Right ventricle myocardium inferior (tissue), 1 donor: ENCODE measurements at regions not wholly inside any gene's neighbourhood (a gene's known extent, or its start where the extent isn't known, plus 50 kb on each side); places are given as distances from the start of the nearest gene placed in this dataset.

Experiments used
- ATAC-seq: fragments of 200-7000 bp; cut with Tn5 transposase; one replicate; pipeline ENCODE4 v1.9.1; 2020; ENCODE audit warnings: mild to moderate bottlenecking, moderate library complexity
- DNase-seq: peaks from one replicate; pipeline ENCODE4 v3.0.0; 2021; ENCODE audit errors: missing footprints
- intact Hi-C: fragments of 100-400 bp; cut with DNase I; formaldehyde crosslinking; loops from one replicate; pipeline ENCODE4 v1.11.0; 2022
- donor health status: DM: no; HTN: yes; CAD: no; lungs with severe emphysema.

DNA sequence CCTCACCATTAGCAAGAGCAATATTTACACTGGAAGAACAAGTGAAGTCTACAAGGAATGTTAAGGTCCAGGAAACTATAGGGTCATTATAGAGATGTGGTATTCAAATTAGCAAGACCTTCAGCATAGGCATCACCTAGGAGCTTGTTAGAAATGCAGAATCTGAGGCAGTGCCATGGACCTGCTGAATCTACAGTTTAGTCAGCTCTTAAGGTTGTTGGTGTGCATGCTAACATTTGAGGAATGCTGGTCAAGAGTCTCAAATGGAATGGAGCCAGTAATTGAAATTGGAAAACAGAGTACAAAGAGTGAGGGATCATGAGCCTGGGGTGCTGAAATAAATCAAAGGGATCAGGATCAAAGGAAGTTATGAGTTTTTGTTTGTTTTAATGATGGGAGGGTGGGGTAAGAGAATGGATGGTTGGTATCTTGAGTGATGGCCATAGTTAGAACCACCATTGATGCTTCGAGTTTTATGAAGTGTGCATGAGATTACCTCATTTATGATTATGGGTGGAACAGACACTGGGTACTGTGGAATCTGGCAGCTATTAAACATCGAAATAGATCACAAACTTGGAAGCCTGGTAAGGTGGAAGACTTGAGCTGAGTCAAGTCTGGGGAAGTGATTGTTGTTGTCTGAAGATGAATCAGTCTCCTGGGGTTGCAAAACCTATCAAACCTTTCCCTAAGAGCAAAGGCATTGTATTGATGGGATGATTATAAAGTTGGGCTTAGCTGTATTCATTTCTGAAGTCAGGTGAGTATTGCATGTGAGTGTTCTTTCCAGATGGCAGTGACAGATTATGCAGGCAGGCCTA lies 323.3 kb upstream of the E2F7 start:
- intact Hi-C loops = loop anchor here (10.0 kb wide), 1 partner anchor 234 kb away; no protein-coding TSS in a partner anchor

DNA sequence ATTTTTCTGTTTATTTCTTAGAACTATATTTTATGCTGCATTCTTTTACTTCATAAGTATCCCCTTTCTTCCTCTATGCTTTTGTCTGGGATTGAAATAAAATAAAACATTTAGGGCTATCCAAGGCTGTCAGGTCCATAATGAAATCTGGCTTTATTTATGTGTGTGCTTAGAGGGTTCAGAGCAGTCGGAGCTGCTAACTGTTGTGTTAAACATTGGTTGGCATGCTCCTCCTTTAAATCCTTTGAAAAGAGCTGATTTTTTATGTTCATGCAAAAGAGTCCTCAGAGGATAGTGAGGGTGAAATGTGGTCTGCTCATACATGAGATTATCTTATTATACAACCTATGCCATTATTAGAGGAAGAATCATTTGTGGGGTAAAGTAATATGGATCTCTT lies 322.3 kb upstream of the E2F7 start:
- intact Hi-C loops = loop anchor here (10.0 kb wide), 1 partner anchor 233 kb away; no protein-coding TSS in a partner anchor
- DNase-seq (no peak), ATAC-seq (no peak)

More for the DNA sequence above, 323.3 kb upstream of the E2F7 start:
- DNase-seq = no peak
- no peak for ATAC-seq

DNA sequence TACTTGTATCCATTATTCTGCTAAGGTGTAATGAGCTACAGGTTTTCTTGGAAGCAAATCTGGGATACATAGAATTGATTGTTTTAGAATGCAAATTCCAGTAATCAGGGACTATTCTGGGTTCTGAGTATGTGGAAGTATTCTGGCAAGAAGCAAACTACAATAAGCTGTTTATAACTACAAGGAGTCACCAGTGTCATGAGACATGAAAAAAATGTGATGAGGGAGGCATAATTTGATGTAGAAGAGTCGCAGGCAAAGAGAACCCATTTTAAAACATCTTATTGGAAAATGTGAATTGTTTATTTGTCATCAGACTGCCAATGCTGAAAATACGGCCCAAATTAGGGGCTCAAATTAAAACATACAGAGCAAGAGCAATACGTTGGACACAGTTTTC lies 321.8 kb upstream of the E2F7 start:
- DNase-seq = no peak
- ATAC-seq = no peak
- intact Hi-C loops = loop anchor here (10.0 kb wide), 1 partner anchor 232 kb away; no protein-coding TSS in a partner anchor

DNA sequence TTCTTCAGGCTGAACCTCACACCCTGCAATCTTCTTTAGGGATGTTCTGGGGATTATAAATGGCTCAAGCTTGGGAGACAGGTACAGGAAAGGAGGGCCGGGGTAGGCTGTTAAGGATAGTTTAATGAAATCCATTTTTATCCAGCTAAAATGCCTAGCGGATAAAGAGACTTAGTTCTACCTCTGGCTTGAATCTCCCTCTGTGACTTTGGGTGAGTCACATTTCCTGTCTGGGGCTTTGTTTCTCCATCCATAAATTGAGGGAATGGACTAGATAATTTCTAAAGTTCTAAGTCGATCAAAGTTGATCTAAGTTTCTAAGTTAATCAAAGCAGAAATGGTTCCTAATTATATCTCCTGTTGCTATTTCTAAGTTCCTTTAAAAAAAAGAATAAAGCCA lies 319.6 kb upstream of the E2F7 start:
- ATAC-seq (no peak), DNase-seq (no peak)
- intact Hi-C loops = loop anchor here (10.0 kb wide), 1 partner anchor 230 kb away; no protein-coding TSS in a partner anchor

DNA sequence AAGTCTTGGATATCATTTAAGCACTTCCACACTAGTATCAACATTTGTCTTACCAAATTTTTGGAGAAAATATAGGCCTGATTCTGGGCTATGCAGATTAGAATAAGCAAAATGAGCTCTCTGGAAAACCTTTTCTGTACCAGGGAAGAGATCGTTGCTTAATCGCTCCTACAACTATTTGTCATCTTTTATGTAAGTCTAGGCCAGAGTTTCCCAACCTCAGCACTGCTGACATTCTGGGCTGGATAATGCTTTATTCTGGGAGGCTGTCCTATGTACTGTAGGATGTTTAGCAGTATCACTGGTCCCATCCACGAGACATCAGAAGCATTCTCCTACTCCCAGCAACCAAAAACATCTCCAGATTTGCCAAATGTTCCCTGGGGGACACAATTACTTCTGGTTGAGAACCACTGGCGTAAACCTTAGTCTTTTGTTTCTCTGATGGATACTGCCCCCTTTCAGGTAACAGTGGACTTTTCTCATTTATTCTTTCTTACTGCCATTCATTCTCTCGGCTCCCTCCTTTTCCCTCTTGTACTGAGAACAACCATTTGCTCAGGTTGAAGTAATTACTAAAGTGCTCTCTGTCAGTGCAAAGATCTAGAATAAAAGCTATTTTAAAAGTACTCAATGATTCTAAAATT lies 316.9 kb upstream of the E2F7 start:
- ATAC-seq (no peak), DNase-seq (no peak)
- intact Hi-C loops = loop anchor here (10.0 kb wide), 1 partner anchor 227 kb away; no protein-coding TSS in a partner anchor

DNA sequence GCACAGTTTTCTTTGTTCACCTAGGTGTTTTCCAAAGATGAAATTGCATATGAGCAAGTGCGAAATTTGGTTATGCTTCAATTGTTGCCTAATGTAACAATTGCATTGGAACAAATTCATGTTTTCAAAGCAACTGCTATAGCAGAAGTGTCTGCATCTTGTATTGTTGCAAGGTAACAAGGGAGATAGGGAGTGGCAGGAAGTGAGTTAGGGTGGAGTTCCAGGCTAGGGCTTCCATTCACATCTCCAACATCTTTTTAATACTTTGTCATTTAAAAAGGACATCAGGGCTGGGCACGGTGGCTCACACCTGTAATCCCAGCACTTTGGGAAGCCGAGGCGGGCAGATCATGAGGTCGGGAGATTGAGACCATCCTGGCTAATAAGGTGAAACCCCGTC lies 312.3 kb upstream of the E2F7 start:
- intact Hi-C loops = no loop called here
- DNase-seq = no peak

DNA sequence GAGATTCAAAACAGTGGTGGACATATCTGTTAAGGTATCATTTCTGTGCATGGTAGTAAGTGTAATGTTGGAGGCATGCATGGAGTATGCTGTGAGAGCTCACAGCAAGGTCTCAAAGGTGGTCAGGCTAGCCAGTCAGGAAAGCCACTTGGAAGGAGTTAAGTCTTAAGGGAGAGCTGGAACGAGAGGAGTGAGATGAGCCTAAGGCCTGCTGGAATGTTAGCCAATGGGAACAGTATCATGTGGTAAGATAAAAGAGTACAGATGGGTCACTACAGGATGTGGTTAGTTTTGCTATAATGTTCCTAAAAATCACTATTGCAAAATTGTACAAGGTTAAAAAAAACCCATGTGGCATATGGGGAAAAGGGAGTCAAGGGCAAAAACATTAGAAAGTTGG lies 311.7 kb upstream of the E2F7 start:
- DNase-seq (no peak), ATAC-seq (no peak)
- intact Hi-C loops = no loop called here

More for the DNA sequence above, 312.3 kb upstream of the E2F7 start:
- no peak for ATAC-seq

DNA sequence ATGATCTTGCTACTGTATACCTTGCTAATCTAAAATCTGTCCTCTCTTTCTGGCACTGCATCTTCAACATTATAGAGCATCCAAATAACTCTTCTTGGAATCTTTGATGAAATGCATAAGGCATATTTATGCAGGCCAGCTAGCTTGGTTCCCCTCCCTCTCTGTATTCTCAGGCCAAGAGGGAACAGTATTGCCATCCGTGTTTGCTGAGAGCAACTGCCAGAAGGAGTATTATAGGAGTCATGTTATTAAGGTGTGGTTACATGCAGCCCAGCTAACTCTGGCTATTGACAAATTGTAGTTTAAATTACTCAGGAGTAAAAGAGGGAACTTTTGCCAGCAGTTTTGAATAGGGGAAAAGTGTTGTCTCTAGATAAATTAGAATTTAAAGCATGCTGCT lies 309.3 kb upstream of the E2F7 start:
- intact Hi-C loops = no loop called here
- DNase-seq (no peak), ATAC-seq (no peak)

DNA sequence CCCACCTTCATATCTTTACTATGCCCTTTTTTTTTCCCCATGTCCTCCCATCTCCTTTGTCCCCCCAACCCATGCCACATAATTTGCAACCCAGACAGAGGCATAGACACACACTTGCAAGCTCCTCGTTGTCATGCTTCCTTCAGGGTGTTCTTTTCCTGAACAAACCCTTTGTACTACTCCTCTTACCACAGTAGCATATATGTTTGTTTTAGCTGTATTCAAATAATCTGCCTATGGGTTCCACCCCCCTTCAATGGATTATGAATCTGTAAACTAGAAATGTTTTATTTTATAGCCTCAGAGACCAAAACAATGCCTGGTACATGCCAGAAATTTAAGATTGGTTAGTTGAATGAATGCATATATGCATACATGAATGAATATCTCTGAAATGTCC lies 307.1 kb upstream of the E2F7 start:
- no peak for ATAC-seq
- no peak for DNase-seq
- intact Hi-C loops = no loop called here

DNA sequence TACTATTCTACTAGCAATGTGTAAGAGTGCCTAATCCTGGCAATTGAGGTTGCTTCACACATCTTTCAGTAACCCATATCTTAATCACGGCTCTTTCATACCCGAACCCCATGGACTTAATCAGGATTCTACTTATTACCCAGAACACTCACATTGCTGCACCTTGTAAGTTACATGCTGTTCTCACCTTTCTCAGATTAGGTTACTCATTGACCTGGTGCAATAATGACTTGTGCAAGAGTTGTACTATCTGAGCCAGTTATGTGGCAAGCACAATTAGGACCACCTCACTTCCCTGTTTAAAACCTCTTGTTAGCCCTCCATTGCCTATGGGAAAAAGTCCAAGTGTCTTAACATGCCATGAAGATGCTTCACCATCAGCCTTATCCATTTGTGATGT lies 306.7 kb upstream of the E2F7 start:
- no peak for ATAC-seq
- intact Hi-C loops = no loop called here

DNA sequence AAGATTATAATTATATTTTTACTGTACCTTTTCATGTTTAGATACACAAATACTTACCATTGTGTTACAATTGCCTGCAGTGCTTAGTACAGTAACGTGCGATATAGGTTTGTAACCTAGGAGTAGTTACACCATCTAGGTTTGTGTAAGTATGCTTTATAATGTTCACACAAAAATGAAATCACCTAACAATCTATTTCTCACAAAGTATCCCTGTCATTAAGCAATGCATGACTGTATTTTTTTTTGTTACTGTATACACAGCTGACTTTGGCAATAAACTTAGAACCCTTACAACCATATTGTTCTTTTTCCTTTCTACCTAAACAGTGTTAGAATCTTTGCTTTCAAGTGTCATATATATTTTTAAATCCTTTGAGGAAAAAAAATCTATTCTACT lies 303.0 kb upstream of the E2F7 start:
- DNase-seq (no peak), ATAC-seq (no peak)
- intact Hi-C loops = no loop called here

More for the DNA sequence above, 306.7 kb upstream of the E2F7 start:
- no peak for DNase-seq

DNA sequence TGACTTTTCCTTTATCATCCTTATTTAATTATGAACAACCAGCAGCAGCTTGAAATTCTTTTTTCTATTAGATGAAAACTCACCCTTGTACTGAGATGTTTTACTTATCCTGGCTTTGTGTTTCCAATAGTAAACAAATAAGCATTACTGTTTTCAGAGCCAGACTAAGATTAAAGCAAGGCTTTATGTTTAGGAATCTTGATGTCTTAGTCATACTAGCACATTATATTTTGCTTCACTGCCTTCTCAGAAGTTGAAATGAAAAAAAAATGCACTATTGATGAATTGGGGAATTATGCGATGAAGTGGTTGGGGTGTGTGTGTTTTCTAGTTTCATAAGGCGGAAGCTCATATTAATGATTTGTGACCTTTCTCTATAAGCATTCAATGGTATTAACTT lies 301.2 kb upstream of the E2F7 start:
- intact Hi-C loops = no loop called here
- DNase-seq = no peak

DNA sequence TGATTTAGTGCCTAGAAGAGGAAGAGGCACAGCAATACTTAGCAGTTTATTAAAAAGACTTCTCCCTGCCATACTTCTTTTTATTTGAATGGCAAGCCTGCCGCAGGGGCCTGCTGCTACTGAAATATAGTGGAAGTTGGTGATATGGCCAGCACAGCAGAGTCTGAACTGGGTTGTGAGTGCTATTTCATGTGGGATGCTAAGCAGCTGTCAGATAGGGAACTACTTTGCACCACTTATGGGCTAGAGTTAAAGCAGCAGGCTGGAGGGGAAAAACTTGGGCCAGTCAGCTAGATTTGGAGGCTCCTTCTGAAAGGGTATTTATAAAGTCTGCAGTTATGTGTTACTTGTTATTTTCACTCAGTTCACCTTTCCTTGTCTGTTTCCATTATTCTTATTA lies 299.0 kb upstream of the E2F7 start:
- ATAC-seq (no peak), DNase-seq (no peak)
- intact Hi-C loops = no loop called here

More for the DNA sequence above, 301.2 kb upstream of the E2F7 start:
- ATAC-seq = no peak

DNA sequence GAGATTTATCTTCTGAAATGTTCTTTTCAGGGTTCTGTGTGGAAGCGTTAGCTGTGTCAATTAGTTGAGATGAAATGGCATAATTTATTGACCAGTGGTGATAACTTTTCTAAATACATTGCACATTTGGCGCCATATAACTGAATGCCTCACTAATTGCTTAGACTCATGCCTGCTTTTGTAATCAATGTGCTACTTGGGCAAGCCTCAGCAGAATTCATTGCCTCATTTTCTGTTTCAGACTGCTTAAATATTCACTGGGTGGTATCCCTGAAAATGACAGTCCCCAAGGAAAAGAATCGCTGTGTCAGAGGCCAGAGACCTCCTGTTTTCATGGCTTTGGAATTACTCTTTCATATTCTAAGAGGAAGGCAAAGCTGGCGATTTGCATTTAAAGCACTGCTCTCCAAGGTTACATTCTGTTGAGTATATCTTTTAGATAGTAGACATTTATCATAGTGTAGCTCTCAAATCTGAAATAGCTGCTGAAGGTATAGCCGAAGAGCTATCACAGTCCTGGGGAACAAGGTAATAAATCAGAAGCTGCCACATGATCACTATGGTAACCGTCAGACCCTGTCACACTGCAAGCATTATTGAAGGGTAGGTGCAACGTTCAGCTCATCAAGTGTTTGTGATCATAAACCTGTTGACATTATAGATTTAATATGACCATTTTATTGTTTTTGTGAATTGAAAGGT lies 297.3 kb upstream of the E2F7 start:
- ATAC-seq = no peak
- DNase-seq = no peak
- intact Hi-C loops = no loop called here

DNA sequence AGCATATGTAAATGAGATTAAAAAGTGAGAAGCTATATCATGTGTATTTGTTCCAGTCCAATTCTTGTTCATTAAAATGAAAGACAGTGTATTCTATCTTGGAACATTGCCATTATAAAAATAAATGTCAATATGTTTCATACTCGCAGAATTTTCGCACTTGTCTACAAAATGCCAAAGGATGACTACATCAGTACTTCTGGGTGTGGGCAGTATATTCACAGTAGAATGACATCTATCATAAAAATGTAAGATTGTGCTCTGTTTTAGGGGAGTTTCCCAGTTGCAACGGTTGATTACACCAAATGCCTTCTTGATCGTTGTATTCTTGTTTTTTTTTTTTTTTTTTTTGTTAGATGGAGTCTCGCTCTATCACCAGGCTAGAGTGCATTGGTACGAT lies 292.3 kb upstream of the E2F7 start:
- ATAC-seq (no peak), DNase-seq (no peak)
- intact Hi-C loops = no loop called here

DNA sequence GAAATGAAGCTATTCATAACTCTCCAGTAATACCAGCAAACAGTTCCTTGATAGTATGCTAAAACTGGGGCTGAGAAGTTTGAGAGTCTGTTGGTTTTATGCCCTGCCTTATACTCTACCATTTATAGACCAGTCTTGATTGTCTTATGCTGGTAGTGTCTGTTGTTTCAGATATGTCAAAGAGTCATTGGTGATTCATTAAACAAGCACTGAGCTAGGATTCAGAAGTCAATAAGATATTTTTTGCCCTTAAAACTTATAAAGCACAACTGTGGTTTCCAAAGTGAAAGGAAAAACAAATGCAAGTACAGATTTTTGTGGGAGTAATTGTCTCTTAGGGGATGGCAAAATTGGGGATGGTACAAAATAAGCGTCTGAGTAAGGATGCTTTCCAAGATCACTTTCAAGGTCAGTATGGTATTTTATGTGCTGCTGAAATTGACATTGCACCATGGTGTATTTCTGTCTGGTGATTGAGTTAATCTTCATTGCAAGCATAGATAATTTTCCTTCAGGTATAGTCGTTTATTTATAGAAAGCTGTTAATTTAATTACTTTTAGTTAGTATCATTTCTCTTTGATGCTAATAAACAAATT lies 289.5 kb upstream of the E2F7 start:
- no peak for DNase-seq
- no peak for ATAC-seq
- intact Hi-C loops = no loop called here

DNA sequence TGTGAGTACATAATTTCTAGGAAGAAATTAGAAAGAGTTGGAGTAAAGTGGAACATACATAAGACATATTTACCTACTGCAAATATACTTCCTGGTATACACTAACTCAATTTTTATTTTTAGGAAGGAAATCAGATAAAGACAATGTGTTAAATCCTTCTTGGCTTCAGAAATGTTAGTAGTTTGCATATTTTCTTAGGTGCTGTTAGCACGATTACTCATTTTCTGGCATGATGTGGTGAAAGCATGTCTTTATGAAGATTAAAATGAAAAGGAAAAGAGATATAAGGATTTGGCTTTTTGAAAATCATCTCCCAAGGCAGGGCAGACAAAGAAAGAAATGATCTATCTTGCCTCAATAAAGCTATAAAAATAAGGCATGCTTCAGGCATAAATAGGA lies 287.6 kb upstream of the E2F7 start:
- intact Hi-C loops = no loop called here
- DNase-seq = no peak

DNA sequence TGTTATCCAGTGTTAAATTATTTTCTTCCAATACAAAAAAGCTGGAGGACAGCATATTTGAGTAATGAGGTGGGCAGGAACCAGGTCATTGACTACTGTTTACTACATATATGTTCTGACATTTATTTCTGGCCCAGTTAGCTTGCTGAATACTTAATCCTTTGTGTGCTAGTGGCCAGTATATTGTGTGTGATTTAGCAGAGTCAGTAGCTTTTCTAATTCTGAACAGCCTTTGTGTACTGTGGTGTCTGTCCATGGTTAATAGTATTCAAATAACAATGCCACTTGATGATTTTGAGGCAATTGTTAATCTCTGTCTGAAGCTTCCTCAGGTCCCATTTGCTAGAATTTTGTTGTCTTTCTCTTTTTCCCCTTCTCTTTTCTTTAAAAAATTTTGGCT lies 286.5 kb upstream of the E2F7 start:
- ATAC-seq (no peak), DNase-seq (no peak)
- intact Hi-C loops = no loop called here

More for the DNA sequence above, 287.6 kb upstream of the E2F7 start:
- no peak for ATAC-seq

DNA sequence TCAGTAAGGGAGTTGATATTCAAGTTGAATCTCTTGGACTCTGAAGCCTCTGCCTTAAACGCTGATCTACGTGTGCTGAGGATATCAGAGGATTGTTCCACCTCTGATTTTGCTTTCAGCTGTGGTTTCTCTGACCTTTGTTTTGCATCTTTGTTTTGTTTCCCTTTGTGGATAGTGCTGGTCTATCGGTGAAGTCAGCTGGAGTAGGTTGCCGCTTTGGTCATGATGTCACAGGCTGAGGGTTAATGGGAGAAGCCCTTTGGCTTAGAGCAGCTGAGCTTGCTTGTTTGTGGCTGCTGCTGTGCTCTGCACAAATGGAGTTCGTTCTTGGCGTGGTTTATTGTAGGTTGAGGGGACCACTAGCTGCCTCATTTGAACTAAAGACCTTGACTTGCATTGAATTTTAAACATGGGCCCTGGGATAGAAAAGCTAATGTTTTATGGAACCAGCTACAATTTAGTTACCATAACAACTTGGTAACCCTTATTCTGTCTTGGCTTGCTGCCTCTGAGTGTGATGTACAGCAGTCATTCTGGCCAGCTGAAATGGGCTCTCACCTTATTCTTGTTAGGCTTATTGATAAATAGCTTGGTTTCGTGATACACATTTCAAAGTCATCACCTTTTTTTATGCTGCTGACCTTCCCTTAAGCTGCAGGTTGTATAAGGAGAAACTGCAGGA lies 284.5 kb upstream of the E2F7 start:
- DNase-seq (no peak), ATAC-seq (no peak)
- intact Hi-C loops = no loop called here
